SW480 (cell line): ENCODE measurements at regions not wholly inside any gene's neighbourhood (a gene's known extent, or its start where the extent isn't known, plus 50 kb on each side); places are given as distances from the start of the nearest gene placed in this dataset.
"Not testable (repeated sequence)": the region's sequence is repeated elsewhere in the genome, so short reads cannot be mapped to it uniquely, and the experiment has no call there.

Source experiments
- DNase-seq: peaks from one replicate; pipeline ENCODE4 v3.0.0-alpha.2; 2016; ENCODE audit warnings: low spot score

GRCh38 chr5:40134883-40135520 is 544.7 kb upstream of the PTGER4 start:
- DNase-seq, result no peak

GRCh38 chr5:40124367-40124766 is 555.3 kb upstream of the PTGER4 start:
- no peak for DNase-seq

- no peak for DNase-seq
Measured at GRCh38 chr5:40121236-40121635, 558.5 kb upstream of the PTGER4 start.

GRCh38 chr5:40112875-40113274 is 566.8 kb upstream of the PTGER4 start:
- no peak for DNase-seq

- DNase-seq, result not testable (repeated sequence)
Measured at GRCh38 chr5:40111036-40111435, 568.7 kb upstream of the PTGER4 start.

GRCh38 chr5:40108764-40109390 is 570.8 kb upstream of the PTGER4 start:
- not testable (repeated sequence) for DNase-seq

GRCh38 chr5:40107786-40108185 is 571.9 kb upstream of the PTGER4 start:
- DNase-seq, result not testable (repeated sequence)

- DNase-seq, result peak; percentile 21
Measured at GRCh38 chr5:40106847-40107246, 572.9 kb upstream of the PTGER4 start.

- DNase-seq, result no peak
Measured at GRCh38 chr5:40098313-40098712, 581.4 kb upstream of the PTGER4 start.

GRCh38 chr5:40093550-40093949 is 586.2 kb upstream of the PTGER4 start:
- no peak for DNase-seq

GRCh38 chr5:40089269-40089668 is 590.4 kb upstream of the PTGER4 start:
- DNase-seq, result no peak

GRCh38 chr5:40084614-40085013 is 595.1 kb upstream of the PTGER4 start:
- no peak for DNase-seq

GRCh38 chr5:40082313-40082712 is 597.4 kb upstream of the PTGER4 start:
- DNase-seq, result no peak

GRCh38 chr5:40080191-40080590 is 599.5 kb upstream of the PTGER4 start:
- DNase-seq, result no peak

GRCh38 chr5:40078898-40079575 is 600.7 kb upstream of the PTGER4 start:
- no peak for DNase-seq

GRCh38 chr5:40074826-40075225 is 604.9 kb upstream of the PTGER4 start:
- no peak for DNase-seq

GRCh38 chr5:40073927-40074326 is 605.8 kb upstream of the PTGER4 start:
- no peak for DNase-seq

GRCh38 chr5:40071870-40072269 is 607.8 kb upstream of the PTGER4 start:
- DNase-seq, result no peak

GRCh38 chr5:40066616-40067015 is 613.1 kb upstream of the PTGER4 start:
- DNase-seq, result no peak

- no peak for DNase-seq
Measured at GRCh38 chr5:40052808-40053207, 626.9 kb upstream of the PTGER4 start.

GRCh38 chr5:40046792-40047191 is 622.0 kb upstream of the DAB2 start:
- no peak for DNase-seq

- no peak for DNase-seq
Measured at GRCh38 chr5:40045429-40045828, 620.6 kb upstream of the DAB2 start.

GRCh38 chr5:40043916-40044315 is 619.1 kb upstream of the DAB2 start:
- no peak for DNase-seq
